Nephron (organoid): ENCODE measurements at regions not wholly inside any gene's neighbourhood (a gene's known extent, or its start where the extent isn't known, plus 50 kb on each side); places are given as distances from the start of the nearest gene placed in this dataset.
A peak's percentile ranks its signal among the peaks of the same experiment; 100 is the strongest.

Experiments
- H3K27ac Mint-ChIP-seq, 3 experiments: 2 replicates each; pipeline ENCODE4 v1.8.0; 2020; ENCODE audit warnings: mixed read lengths in 3 of 3, mild to moderate bottlenecking in 2 of 3, moderate library complexity in 1 of 3
- H3K27me3 Mint-ChIP-seq: 2 replicates; pipeline ENCODE4 v1.8.0; 2021; ENCODE audit warnings: low read depth, mild to moderate bottlenecking, moderate library complexity, mixed read lengths
- H3K36me3 Mint-ChIP-seq: 2 replicates; pipeline ENCODE4 v1.8.0; 2020; ENCODE audit warnings: low read depth, mixed read lengths
- H3K4me1 Mint-ChIP-seq: 2 replicates; pipeline ENCODE4 v1.8.0; 2020; ENCODE audit warnings: mixed read lengths
- H3K4me3 Mint-ChIP-seq, 3 experiments: 2 replicates each; pipeline ENCODE4 v1.8.0; 2020; ENCODE audit warnings: mild to moderate bottlenecking in 3 of 3, mixed read lengths in 3 of 3, moderate library complexity in 2 of 3
- H3K9me3 Mint-ChIP-seq: 2 replicates; pipeline ENCODE4 v1.8.0; 2020; ENCODE audit warnings: mixed read lengths
- TF ChIP-seq, protein P1 (sequence below), 3 experiments: fragments of 200-600 bp; sonication (generic); IDR thresholded peaks; one replicate each; pipeline ENCODE4 v1.5.0; 2021; ENCODE audit warnings: antibody characterized with exemption in 3 of 3; ENCODE audit not compliant: unreplicated experiment in 3 of 3

DNA sequence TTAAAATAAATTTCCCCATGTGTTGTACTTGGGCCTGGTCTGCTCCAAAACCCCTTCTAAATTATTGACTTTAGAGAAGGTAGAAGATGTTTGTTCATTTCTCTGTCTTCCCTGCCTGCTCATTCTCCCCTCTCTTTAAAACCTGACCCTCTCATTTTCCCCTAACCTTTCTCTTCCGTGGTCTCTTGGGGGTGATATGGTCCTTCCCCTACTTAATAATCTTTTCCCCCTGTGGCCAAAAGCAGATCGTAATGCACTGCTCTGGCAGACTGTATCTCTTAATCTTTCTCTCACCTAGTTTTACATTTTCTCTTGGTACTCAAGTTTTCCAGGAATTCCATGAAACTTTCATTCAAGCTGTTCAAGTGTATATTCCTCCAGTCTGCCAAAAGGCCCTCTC, 301.7 kb downstream of the TTLL7 start:
- Mint-ChIP-seq H3K27me3 (peaks cover 34% of the 10 kb centered on the region), H3K9me3 (peaks cover 2% of the 10 kb centered on the region), H3K4me1 (peaks cover 23% of the 10 kb centered on the region), H3K27ac (no peak overlapping the region), H3K36me3 (no peaks in the 10 kb centered on the region), H3K4me3 (no peak overlapping the region)
- TF ChIP-seq, protein P1, sequence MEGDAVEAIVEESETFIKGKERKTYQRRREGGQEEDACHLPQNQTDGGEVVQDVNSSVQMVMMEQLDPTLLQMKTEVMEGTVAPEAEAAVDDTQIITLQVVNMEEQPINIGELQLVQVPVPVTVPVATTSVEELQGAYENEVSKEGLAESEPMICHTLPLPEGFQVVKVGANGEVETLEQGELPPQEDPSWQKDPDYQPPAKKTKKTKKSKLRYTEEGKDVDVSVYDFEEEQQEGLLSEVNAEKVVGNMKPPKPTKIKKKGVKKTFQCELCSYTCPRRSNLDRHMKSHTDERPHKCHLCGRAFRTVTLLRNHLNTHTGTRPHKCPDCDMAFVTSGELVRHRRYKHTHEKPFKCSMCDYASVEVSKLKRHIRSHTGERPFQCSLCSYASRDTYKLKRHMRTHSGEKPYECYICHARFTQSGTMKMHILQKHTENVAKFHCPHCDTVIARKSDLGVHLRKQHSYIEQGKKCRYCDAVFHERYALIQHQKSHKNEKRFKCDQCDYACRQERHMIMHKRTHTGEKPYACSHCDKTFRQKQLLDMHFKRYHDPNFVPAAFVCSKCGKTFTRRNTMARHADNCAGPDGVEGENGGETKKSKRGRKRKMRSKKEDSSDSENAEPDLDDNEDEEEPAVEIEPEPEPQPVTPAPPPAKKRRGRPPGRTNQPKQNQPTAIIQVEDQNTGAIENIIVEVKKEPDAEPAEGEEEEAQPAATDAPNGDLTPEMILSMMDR (IDR thresholded peaks at IDR 0.05; ENCODE audit: unreplicated experiment in 3 of 3) = no peak

DNA sequence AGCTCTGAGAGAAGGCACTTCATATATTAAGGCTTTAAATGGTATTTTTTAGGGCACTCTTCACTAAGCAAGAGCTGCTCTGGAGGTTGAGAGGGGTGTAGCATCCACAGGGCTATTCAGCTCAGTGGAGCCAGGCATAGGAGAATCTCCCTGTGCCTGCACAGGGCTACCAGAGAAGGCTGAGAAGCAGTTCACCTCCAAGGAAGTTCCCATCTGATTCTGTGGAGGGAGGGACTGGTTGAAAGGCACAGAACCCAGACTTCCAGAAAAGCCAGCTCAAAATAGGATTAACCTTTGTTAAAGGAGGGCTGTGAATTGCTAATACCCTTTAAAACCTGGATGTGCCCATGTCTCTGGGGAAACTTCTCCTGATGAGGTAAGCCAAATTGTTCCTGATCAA, 304.5 kb downstream of the TTLL7 start:
- Mint-ChIP-seq H3K36me3 (peaks cover 7% of the 10 kb centered on the region), H3K4me1 (peaks cover 24% of the 10 kb centered on the region), H3K27me3 (peaks cover 33% of the 10 kb centered on the region), H3K4me3 (no peak overlapping the region), H3K9me3 (peaks cover 12% of the 10 kb centered on the region), H3K27ac (no peak overlapping the region)
- TF ChIP-seq, protein P1 (IDR thresholded peaks at IDR 0.05; ENCODE audit: unreplicated experiment in 3 of 3) = no peak

GRCh38 chr1:83693427-83694126, 305.4 kb downstream of the TTLL7 start:
- Mint-ChIP-seq H3K4me3 (peak overlapping the region; percentile 77 to 82 (median 79)), H3K4me1 (peaks cover 24% of the 10 kb centered on the region), H3K36me3 (peaks cover 7% of the 10 kb centered on the region), H3K27ac (peak overlapping the region in 2 of 3 experiments; percentile 68 to 80), H3K27me3 (peaks cover 33% of the 10 kb centered on the region), H3K9me3 (peaks cover 18% of the 10 kb centered on the region)
- TF ChIP-seq, protein P1 (IDR thresholded peaks at IDR 0.05; ENCODE audit: unreplicated experiment in 3 of 3) = no peak

- Mint-ChIP-seq H3K4me3 (peak overlapping the region; percentile 77 to 82 (median 79)), H3K4me1 (peaks cover 24% of the 10 kb centered on the region), H3K27ac (peak overlapping the region in 2 of 3 experiments; percentile 68 to 80), H3K36me3 (peaks cover 7% of the 10 kb centered on the region), H3K27me3 (peaks cover 33% of the 10 kb centered on the region), H3K9me3 (peaks cover 24% of the 10 kb centered on the region)
- TF ChIP-seq, protein P1 (IDR thresholded peaks at IDR 0.05; ENCODE audit: unreplicated experiment in 3 of 3) = no peak
Measured at GRCh38 chr1:83692524-83693381, 306.2 kb downstream of the TTLL7 start.

DNA sequence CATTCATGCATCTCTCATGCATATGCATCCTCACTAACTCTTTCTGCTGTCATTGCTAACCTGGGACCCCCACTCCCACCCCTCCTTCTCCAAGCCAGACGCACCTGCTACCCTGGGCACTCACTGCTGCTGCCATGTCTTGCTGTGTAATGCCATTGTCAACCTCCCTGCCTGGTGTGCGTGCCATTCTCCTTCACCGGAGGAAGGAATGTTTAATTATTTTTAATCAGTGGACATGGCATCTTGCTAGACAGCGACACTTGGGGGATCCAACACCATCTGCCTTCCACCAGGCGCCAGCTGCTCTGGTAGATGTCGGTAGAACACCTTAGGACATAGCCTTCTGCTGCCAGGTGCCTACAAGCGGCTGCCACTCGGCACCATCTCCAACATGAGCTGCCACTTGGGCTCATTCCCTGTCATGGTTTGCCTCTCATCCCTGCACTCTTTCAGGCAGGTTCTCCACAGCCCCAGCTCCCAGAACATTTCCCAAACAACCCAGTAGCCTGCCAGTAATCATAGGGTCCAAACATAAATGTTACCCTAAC, 306.9 kb downstream of the TTLL7 start:
- peak overlapping the region in 1 of 3 experiments; percentile 80 for H3K27ac Mint-ChIP-seq
- peaks cover 24% of the 10 kb centered on the region for H3K4me1 Mint-ChIP-seq
- H3K9me3 Mint-ChIP-seq = peaks cover 31% of the 10 kb centered on the region
- H3K36me3 Mint-ChIP-seq = peaks cover 7% of the 10 kb centered on the region
- H3K4me3 Mint-ChIP-seq = peak overlapping the region in 2 of 3 experiments; percentile 79 to 82
- H3K27me3 Mint-ChIP-seq = peaks cover 33% of the 10 kb centered on the region
- TF ChIP-seq, protein P1 (IDR thresholded peaks at IDR 0.05; ENCODE audit: unreplicated experiment in 3 of 3) = no peak
